H1 (cell line): ENCODE measurements at regions not wholly inside any gene's neighbourhood (a gene's known extent, or its start where the extent isn't known, plus 50 kb on each side); places are given as distances from the start of the nearest gene placed in this dataset.

Experiments used
- CTCF ChIA-PET: fragments of 300-600 bp; sonication (Branson Sonifier 250); formaldehyde crosslinking; loops from one replicate; lab custom pipeline; 2021; ENCODE audit not compliant: partially characterized antibody; lab: Charles Lee
- POLR2A ChIA-PET: fragments of 300-600 bp; sonication (Branson Sonifier 250); formaldehyde crosslinking; loops from one replicate; lab custom pipeline; 2021; ENCODE audit warnings: inconsistent platforms; ENCODE audit not compliant: partially characterized antibody; lab: Charles Lee
- DNase-seq, 2 experiments: peaks; one replicate each; pipeline versions ENCODE4 v3.0.0 to v3.0.0-alpha.2; 2010 to 2022; ENCODE audit warnings: low spot score in 2 of 2, low read depth in 1 of 2, mixed read lengths in 1 of 2
- FAIRE-seq: peaks from 2 replicates; lab custom pipeline; 2011; peaks lifted over from hg19 to GRCh38; lab: Jason Lieb, UNC
- H2AFZ ChIP-seq: 2 replicates; pipeline ENCODE4 v1.8.1; 2012; ENCODE audit warnings: low read length, inconsistent platforms
- H2AK5ac ChIP-seq: 2 replicates; pipeline ENCODE4 v1.6.1; 2013; ENCODE audit warnings: low read depth, low read length
- H2BK120ac ChIP-seq: replicated peaks from 2 replicates; pipeline ENCODE3; 2013; ENCODE audit warnings: low read depth, low read length, inconsistent platforms
- H2BK12ac ChIP-seq: 2 replicates; pipeline ENCODE4 v1.6.1; 2013; ENCODE audit warnings: low read depth, low read length
- H2BK15ac ChIP-seq: 2 replicates; pipeline ENCODE4 v1.6.1; 2013; ENCODE audit warnings: low read length
- H2BK20ac ChIP-seq: 2 replicates; pipeline ENCODE4 v1.6.1; 2013; ENCODE audit warnings: low read length
- H2BK5ac ChIP-seq: 2 replicates; pipeline ENCODE4 v1.6.1; 2013; ENCODE audit warnings: low read depth, low read length
- H3K14ac ChIP-seq: 2 replicates; pipeline ENCODE4 v1.6.1; 2013; ENCODE audit warnings: inconsistent platforms; ENCODE audit not compliant: insufficient read length
- H3K18ac ChIP-seq: 2 replicates; pipeline ENCODE4 v1.6.1; 2013; ENCODE audit warnings: low read length; ENCODE audit errors: extremely low read depth
- H3K23ac ChIP-seq: 2 replicates; pipeline ENCODE4 v1.6.1; 2013; ENCODE audit warnings: inconsistent platforms; ENCODE audit not compliant: insufficient read length
- H3K23me2 ChIP-seq: 2 replicates; pipeline ENCODE4 v1.6.1; 2013; ENCODE audit warnings: low read depth, low read length
- H3K27ac ChIP-seq: 2 replicates; pipeline ENCODE4 v1.6.1; 2011; ENCODE audit warnings: low read depth, low read length, inconsistent platforms
- H3K27me3 ChIP-seq, 4 experiments: replicated peaks in 1 of 4; 1 replicate in 1 of 4; 2 replicates in 3 of 4; pipeline versions ENCODE4 v1.6.1 to v1.8.1; 2011 to 2013; ENCODE audit warnings: low read length in 3 of 4, mild to moderate bottlenecking in 3 of 4, inconsistent platforms in 2 of 4, mixed read lengths in 2 of 4, moderate library complexity in 1 of 4; ENCODE audit not compliant: control insufficient read depth in 3 of 4, insufficient read depth in 3 of 4; ENCODE audit errors: extremely low read depth in 1 of 4
- H3K36me3 ChIP-seq, 4 experiments: 2 replicates each; pipeline versions ENCODE4 v1.6.1 to v1.8.1; 2011 to 2013; ENCODE audit warnings: mild to moderate bottlenecking in 4 of 4, low read length in 3 of 4, moderate library complexity in 2 of 4, control low read depth in 1 of 4, inconsistent platforms in 1 of 4; ENCODE audit not compliant: insufficient read depth in 4 of 4, control insufficient read depth in 2 of 4
- H3K4ac ChIP-seq: replicated peaks from 2 replicates; pipeline ENCODE3; 2013; ENCODE audit warnings: low read length, low read depth, mixed read lengths, inconsistent platforms; ENCODE audit not compliant: insufficient read length
- H3K4me1 ChIP-seq, 4 experiments: replicated peaks in 1 of 4; 1 replicate in 1 of 4; 2 replicates in 3 of 4; pipeline versions ENCODE4 v1.6.1 to v1.8.1; 2011 to 2013; ENCODE audit warnings: low read length in 3 of 4, inconsistent platforms in 2 of 4, mixed read lengths in 1 of 4; ENCODE audit not compliant: insufficient read depth in 4 of 4, control insufficient read depth in 3 of 4
- H3K4me2 ChIP-seq, 2 experiments: 2 replicates each; pipeline versions ENCODE4 v1.6.1 to v1.8.1; 2011 to 2013; ENCODE audit warnings: low read depth in 2 of 2, low read length in 2 of 2, control low read depth in 1 of 2, inconsistent platforms in 1 of 2, mild to moderate bottlenecking in 1 of 2; ENCODE audit not compliant: insufficient read depth in 1 of 2
- H3K4me3 ChIP-seq, 4 experiments: fragments of 200-600, 300-600 bp in 1 of 4; sonication (generic), shearing (Covaris generic), sonication (Bioruptor Twin) in 1 of 4; 2 replicates each; pipeline versions ENCODE4 v1.5.1 to v1.8.1; 2011 to 2016; ENCODE audit warnings: low read length in 4 of 4, low read depth in 3 of 4, control low read depth in 2 of 4, inconsistent platforms in 2 of 4, mild to moderate bottlenecking in 2 of 4, mixed read lengths in 1 of 4, moderate library complexity in 1 of 4; ENCODE audit not compliant: insufficient read depth in 2 of 4; ENCODE audit errors: extremely low read depth in 1 of 4
- H3K56ac ChIP-seq: replicated peaks from 2 replicates; pipeline ENCODE3; 2013; ENCODE audit warnings: low read depth, mild to moderate bottlenecking, mixed read lengths, low read length, inconsistent platforms; ENCODE audit not compliant: insufficient read length
- H3K79me1 ChIP-seq: 2 replicates; pipeline ENCODE4 v1.6.1; 2013; ENCODE audit warnings: low read depth, low read length, control low read depth
- H3K79me2 ChIP-seq, 2 experiments: 2 replicates each; pipeline versions ENCODE4 v1.6.1 to v1.8.1; 2012 to 2013; ENCODE audit warnings: low read length in 2 of 2, mild to moderate bottlenecking in 2 of 2, inconsistent platforms in 1 of 2; ENCODE audit not compliant: insufficient read depth in 2 of 2, control insufficient read depth in 1 of 2
- H3K9ac ChIP-seq, 4 experiments: replicated peaks in 1 of 4; 1 replicate in 1 of 4; 2 replicates in 3 of 4; pipeline versions ENCODE4 v1.6.1 to v1.8.1; 2011 to 2013; ENCODE audit warnings: low read depth in 3 of 4, low read length in 3 of 4, control low read depth in 2 of 4, mild to moderate bottlenecking in 2 of 4, moderate library complexity in 2 of 4, inconsistent platforms in 1 of 4; ENCODE audit errors: extremely low read depth in 1 of 4
- H3K9me3 ChIP-seq, 2 experiments: 2 replicates each; pipeline versions ENCODE4 v1.6.1 to v1.8.1; 2012 to 2013; ENCODE audit warnings: mild to moderate bottlenecking in 2 of 2, moderate library complexity in 2 of 2, control low read depth in 1 of 2, inconsistent platforms in 1 of 2, low read depth in 1 of 2, low read length in 1 of 2, mixed read lengths in 1 of 2; ENCODE audit not compliant: insufficient read depth in 2 of 2
- H4K20me1 ChIP-seq, 2 experiments: replicated peaks in 1 of 2; 2 replicates each; pipeline versions ENCODE3 to v1.8.1; 2011 to 2013; ENCODE audit warnings: inconsistent platforms in 2 of 2, low read length in 2 of 2, mild to moderate bottlenecking in 1 of 2; ENCODE audit not compliant: insufficient read depth in 2 of 2, control insufficient read depth in 1 of 2
- H4K5ac ChIP-seq: 2 replicates; pipeline ENCODE4 v1.6.1; 2013; ENCODE audit warnings: low read length, low read depth, mixed read lengths, inconsistent platforms; ENCODE audit not compliant: insufficient read length
- H4K8ac ChIP-seq: 2 replicates; pipeline ENCODE4 v1.8.0; 2013; ENCODE audit warnings: mild to moderate bottlenecking, moderate library complexity, low read length, inconsistent platforms; ENCODE audit not compliant: insufficient read depth; ENCODE audit errors: extremely low read depth
- H4K91ac ChIP-seq: replicated peaks from 2 replicates; pipeline ENCODE3; 2013; ENCODE audit warnings: low read length, mixed read lengths, inconsistent platforms; ENCODE audit not compliant: insufficient read length
- ATF3 ChIP-seq: IDR thresholded peaks from 2 replicates; pipeline ENCODE4 v1.6.1; 2011; ENCODE audit warnings: low read depth, mild to moderate bottlenecking, low read length; ENCODE audit not compliant: insufficient read depth
- BCL11A ChIP-seq, 2 experiments: IDR thresholded peaks; one replicate each; pipeline ENCODE4 v1.6.1; 2011; ENCODE audit warnings: low read depth in 2 of 2, low read length in 2 of 2, mild to moderate bottlenecking in 2 of 2
- CTCF ChIP-seq, 3 experiments: IDR thresholded peaks; 1 replicate in 2 of 3; 2 replicates in 1 of 3; pipeline versions ENCODE4 v1.5.1 to v1.6.1; 2011; ENCODE audit warnings: low read length in 3 of 3, mild to moderate bottlenecking in 3 of 3, inconsistent platforms in 2 of 3, low read depth in 1 of 3, moderate library complexity in 1 of 3; ENCODE audit not compliant: insufficient read depth in 1 of 3; ENCODE audit errors: control extremely low read depth in 1 of 3
- HDAC6 ChIP-seq: IDR thresholded peaks from one replicate; pipeline ENCODE4 v1.7.1; 2012; ENCODE audit warnings: low read depth, mild to moderate bottlenecking, inconsistent platforms, low read length, moderate library complexity
- JUND ChIP-seq: IDR thresholded peaks from 2 replicates; pipeline ENCODE4 v1.6.1; 2011; ENCODE audit warnings: mild to moderate bottlenecking, improper control_type of control experiment, low read length
- RAD21 ChIP-seq, 2 experiments: IDR thresholded peaks in 1 of 2; conservative IDR thresholded peaks in 1 of 2; 2 replicates each; pipeline ENCODE4 v1.6.1; 2011; ENCODE audit warnings: low read depth in 2 of 2, low read length in 2 of 2, improper control_type of control experiment in 1 of 2, inconsistent platforms in 1 of 2, mild to moderate bottlenecking in 1 of 2, moderate library complexity in 1 of 2
- RNF2 ChIP-seq: fragments of 200-900, 300-1000 bp; sonication (generic); IDR thresholded peaks from 2 replicates; pipeline ENCODE4 v1.7.1; 2016; ENCODE audit warnings: borderline replicate concordance, low read depth, mild to moderate bottlenecking, antibody characterized with exemption, low read length; ENCODE audit not compliant: poor library complexity, severe bottlenecking; ENCODE audit errors: missing control alignments
- YY1 ChIP-seq: IDR thresholded peaks from 2 replicates; pipeline ENCODE4 v1.6.1; 2011; ENCODE audit warnings: low read depth, mild to moderate bottlenecking, low read length
- WGBS, 2 experiments: shearing (Covaris generic) in 1 of 2; methylation state at CpG; one replicate each; pipeline versions ENCODE4 v1.1.6 to v1.1.7; 2013 to 2015; ENCODE audit warnings: low lambda C conversion rate in 2 of 2, mixed read lengths in 2 of 2, inconsistent platforms in 1 of 2, low coverage in 1 of 2, missing lambda C conversion rate in 1 of 2; ENCODE audit not compliant: insufficient replicate concordance in 2 of 2, insufficient coverage in 1 of 2, insufficient read length in 1 of 2; ENCODE audit errors: extremely low coverage in 1 of 2, missing lambda C conversion rate in 1 of 2; 5-methylcytosine and 5-hydroxymethylcytosine counted together

- 33% methylated on average over 8 of the region's 8 CpGs; no CpG with 5 or more reads in 1 of the 2 experiments for WGBS, 2 experiments
- no peaks in the 10 kb centered on the region for H4K20me1 ChIP-seq
- no peaks in the 10 kb centered on the region for H3K36me3 ChIP-seq
- H4K5ac ChIP-seq, result no peak overlapping the region
- H2BK20ac ChIP-seq, result no peak overlapping the region
- H2BK5ac ChIP-seq, result no peak overlapping the region
- ChIA-PET CTCF (interaction anchor here (0.6 to 8.5 kb wide), 52 partner anchors 9 to 488 kb away, joined by 3 to 442 read pairs (median 5); partner anchors contain the start of genes CCL1, CCL13, CCL2 and CCL7), POLR2A (interaction anchor here (0.9 to 1.3 kb wide), 2 partner anchors 8 to 162 kb away, joined by 4 to 5 read pairs; no protein-coding TSS in a partner anchor)
- no peak overlapping the region for H3K4me3 ChIP-seq
- H3K9me3 ChIP-seq, result no peaks in the 10 kb centered on the region; a peak in 1 of 4 replicates
- H3K14ac ChIP-seq, result no peak overlapping the region
- H3K56ac ChIP-seq, result no peak overlapping the region
- H2AK5ac ChIP-seq, result no peak overlapping the region
- no peaks in the 10 kb centered on the region for H3K23me2 ChIP-seq
- no peak overlapping the region for H2AFZ ChIP-seq
- FAIRE-seq, result peak; percentile 99
- H2BK12ac ChIP-seq, result no peak overlapping the region
- H3K79me2 ChIP-seq, result no peaks in the 10 kb centered on the region
- H3K79me1 ChIP-seq, result no peaks in the 10 kb centered on the region
- no peak overlapping the region for H4K8ac ChIP-seq
- peak; percentile 62 to 85 for DNase-seq
- peaks cover 0 to 2% (median 0%) of the 10 kb centered on the region in 4 experiments; a peak in 3 of 7 replicates for H3K4me1 ChIP-seq
- H3K27ac ChIP-seq, result no peak overlapping the region
- no peak for TF ChIP-seq HDAC6
- TF ChIP-seq BCL11A (IDR thresholded peaks at IDR 0.05; ENCODE audit: low read depth in 2 of 2, low read length in 2 of 2), result no peak
- no peak for TF ChIP-seq RNF2
- 0 out of 2 replicates have a peak, but pooled peaks have one; percentile 38 for TF ChIP-seq YY1
- TF ChIP-seq ATF3, result peak; percentile 58; the same call in 1 of the 2 replicates
- TF ChIP-seq RAD21 (IDR thresholded peaks at IDR 0.05 in 1 of 2, conservative IDR thresholded peaks at IDR 0.05 in 1 of 2; ENCODE audit: low read depth in 2 of 2, low read length in 2 of 2), result peak; percentile 99 to 100
- TF ChIP-seq CTCF (IDR thresholded peaks at IDR 0.05; ENCODE audit: control extremely low read depth in 1 of 3, insufficient read depth in 1 of 3, low read depth in 1 of 3, low read length in 3 of 3), result peak; percentile 51 to 100 (median 100)
- TF ChIP-seq JUND, result peak; percentile 76
- H2BK15ac ChIP-seq, result no peak overlapping the region
- no peak overlapping the region for H2BK120ac ChIP-seq
- H3K18ac ChIP-seq, result no peak overlapping the region
- H3K23ac ChIP-seq, result no peak overlapping the region
- H4K91ac ChIP-seq, result no peak overlapping the region
- no peaks in the 10 kb centered on the region; a peak in 1 of 7 replicates for H3K27me3 ChIP-seq
- H3K4ac ChIP-seq, result no peak overlapping the region
- H3K4me2 ChIP-seq, result no peak overlapping the region
- H3K9ac ChIP-seq, result no peak overlapping the region
These were observed 55.1 kb upstream of the CCL2 start for GRCh38 chr17:34199932-34200534.
